ENCODE measurements at regions not wholly inside any gene's neighbourhood (a gene's known extent, or its start where the extent isn't known, plus 50 kb on each side); places are given as distances from the start of the nearest gene placed in this dataset.

- Histone ChIP-seq H3K27me3 (replicated peaks) (peaks cover 11% of the 10 kb centered on the region), H3K27ac (no peak overlapping the region), H3K36me3 (replicated peaks) (no peaks in the 10 kb centered on the region), H3K4me3 (ENCODE audit: low read depth, low read length) (no peak overlapping the region)
- in situ Hi-C loops (cut with HindIII; ENCODE audit: low pct_ligation_motif_present, low sequenced_read_pairs) = no loop called here
- no peak for TF ChIP-seq CTCF (IDR thresholded peaks at IDR 0.05; ENCODE audit: low read depth, low read length, missing control alignments)
- DNase-seq = no peak
These were observed 82.8 kb downstream of the UBIAD1 start for GRCh38 chr1:11355559-11356475.

- H3K27me3 ChIP-seq (replicated peaks) = peaks cover 11% of the 10 kb centered on the region
- H3K36me3 ChIP-seq (replicated peaks) = no peaks in the 10 kb centered on the region
- DNase-seq = no peak
- in situ Hi-C loops (cut with HindIII; ENCODE audit: low pct_ligation_motif_present, low sequenced_read_pairs) = no loop called here
- TF ChIP-seq CTCF (IDR thresholded peaks at IDR 0.05; ENCODE audit: low read depth, low read length, missing control alignments) = no peak
- no peak overlapping the region for H3K27ac ChIP-seq
- H3K4me3 ChIP-seq (ENCODE audit: low read depth, low read length) = no peak overlapping the region
These were observed 84.3 kb downstream of the UBIAD1 start for GRCh38 chr1:11357276-11357675.

- in situ Hi-C loops (cut with HindIII; ENCODE audit: low pct_ligation_motif_present, low sequenced_read_pairs) = no loop called here
- peaks cover 11% of the 10 kb centered on the region for H3K27me3 ChIP-seq (replicated peaks)
- no peak for DNase-seq
- no peak for TF ChIP-seq CTCF (IDR thresholded peaks at IDR 0.05; ENCODE audit: low read depth, low read length, missing control alignments)
- H3K36me3 ChIP-seq (replicated peaks) = no peaks in the 10 kb centered on the region
- H3K27ac ChIP-seq = no peak overlapping the region
- H3K4me3 ChIP-seq (ENCODE audit: low read depth, low read length) = no peak overlapping the region
These were observed 86.0 kb downstream of the UBIAD1 start for GRCh38 chr1:11358984-11359383.

- TF ChIP-seq CTCF (IDR thresholded peaks at IDR 0.05; ENCODE audit: low read depth, low read length, missing control alignments) = no peak
- H3K27ac ChIP-seq = no peak overlapping the region
- no peaks in the 10 kb centered on the region for H3K36me3 ChIP-seq (replicated peaks)
- H3K27me3 ChIP-seq (replicated peaks) = no peaks in the 10 kb centered on the region
- in situ Hi-C loops (cut with HindIII; ENCODE audit: low pct_ligation_motif_present, low sequenced_read_pairs) = no loop called here
- H3K4me3 ChIP-seq (ENCODE audit: low read depth, low read length) = no peak overlapping the region
- no peak for DNase-seq
These were observed 89.6 kb downstream of the UBIAD1 start for GRCh38 chr1:11362547-11363021.

GRCh38 chr1:11364170-11364569 is 91.2 kb downstream of the UBIAD1 start:
- peak; percentile 8 for TF ChIP-seq CTCF (IDR thresholded peaks at IDR 0.05; ENCODE audit: low read depth, low read length, missing control alignments)
- Histone ChIP-seq H3K27ac (no peak overlapping the region), H3K36me3 (replicated peaks) (no peaks in the 10 kb centered on the region), H3K27me3 (replicated peaks) (no peaks in the 10 kb centered on the region), H3K4me3 (ENCODE audit: low read depth, low read length) (no peak overlapping the region)
- in situ Hi-C loops (cut with HindIII; ENCODE audit: low pct_ligation_motif_present, low sequenced_read_pairs) = no loop called here
- no peak for DNase-seq
